ENCODE measurements at regions not wholly inside any gene's neighbourhood (a gene's known extent, or its start where the extent isn't known, plus 50 kb on each side); places are given as distances from the start of the nearest gene placed in this dataset.

- H3K27ac ChIP-seq (replicated peaks): no peak overlapping the region
- H3K27me3 ChIP-seq (ENCODE audit: low read depth): peaks cover 53% of the 10 kb centered on the region
- no peak for TF ChIP-seq CTCF (IDR thresholded peaks at IDR 0.05; ENCODE audit: borderline replicate concordance)
- H3K4me1 ChIP-seq: no peaks in the 10 kb centered on the region
- no peaks in the 10 kb centered on the region for H3K36me3 ChIP-seq
- no peak for DNase-seq
- H3K9me3 ChIP-seq (replicated peaks): peaks cover 5% of the 10 kb centered on the region
- intact Hi-C loops (cut with micrococcal nuclease): no loop called here
- no peak overlapping the region for H3K4me3 ChIP-seq
Measured at GRCh38 chr6:1013656-1014430, 298.1 kb upstream of the FOXQ1 start.

- intact Hi-C loops (cut with micrococcal nuclease): no loop called here
- H3K4me1 ChIP-seq: no peaks in the 10 kb centered on the region
- H3K27me3 ChIP-seq (ENCODE audit: low read depth): peaks cover 50% of the 10 kb centered on the region
- no peak overlapping the region for H3K27ac ChIP-seq (replicated peaks)
- TF ChIP-seq CTCF (IDR thresholded peaks at IDR 0.05; ENCODE audit: borderline replicate concordance): no peak
- H3K9me3 ChIP-seq (replicated peaks): peaks cover 5% of the 10 kb centered on the region
- DNase-seq: no peak
- H3K36me3 ChIP-seq: no peaks in the 10 kb centered on the region
- no peak overlapping the region for H3K4me3 ChIP-seq
Measured at GRCh38 chr6:1009103-1009502, 302.8 kb upstream of the FOXQ1 start.

- Histone ChIP-seq H3K4me1 (no peaks in the 10 kb centered on the region), H3K27me3 (ENCODE audit: low read depth) (peaks cover 39% of the 10 kb centered on the region), H3K4me3 (no peak overlapping the region), H3K9me3 (replicated peaks) (peaks cover 5% of the 10 kb centered on the region), H3K27ac (replicated peaks) (no peak overlapping the region), H3K36me3 (no peaks in the 10 kb centered on the region)
- no peak for DNase-seq
- no peak for TF ChIP-seq CTCF (IDR thresholded peaks at IDR 0.05; ENCODE audit: borderline replicate concordance)
- intact Hi-C loops (cut with micrococcal nuclease): no loop called here
Measured at GRCh38 chr6:1007159-1007558, 304.7 kb upstream of the FOXQ1 start.

- Histone ChIP-seq H3K9me3 (replicated peaks) (no peaks in the 10 kb centered on the region), H3K27me3 (ENCODE audit: low read depth) (peaks cover 29% of the 10 kb centered on the region), H3K4me1 (no peaks in the 10 kb centered on the region), H3K27ac (replicated peaks) (no peak overlapping the region), H3K4me3 (no peak overlapping the region), H3K36me3 (no peaks in the 10 kb centered on the region)
- TF ChIP-seq CTCF (IDR thresholded peaks at IDR 0.05; ENCODE audit: borderline replicate concordance): no peak
- DNase-seq: no peak
- intact Hi-C loops (cut with micrococcal nuclease): no loop called here
Measured at GRCh38 chr6:1004885-1005630, 306.8 kb upstream of the FOXQ1 start.

GRCh38 chr6:1003394-1004160 lies 308.3 kb upstream of the FOXQ1 start:
- no peaks in the 10 kb centered on the region for H3K4me1 ChIP-seq
- TF ChIP-seq CTCF (IDR thresholded peaks at IDR 0.05; ENCODE audit: borderline replicate concordance): no peak
- no peaks in the 10 kb centered on the region for H3K36me3 ChIP-seq
- H3K9me3 ChIP-seq (replicated peaks): no peaks in the 10 kb centered on the region
- intact Hi-C loops (cut with micrococcal nuclease): no loop called here
- no peak for DNase-seq
- no peak overlapping the region for H3K27ac ChIP-seq (replicated peaks)
- H3K27me3 ChIP-seq (ENCODE audit: low read depth): peaks cover 39% of the 10 kb centered on the region
- no peak overlapping the region for H3K4me3 ChIP-seq

Measured in left ventricle myocardium inferior (tissue), 1 donor.